T-helper 17 cell (primary cell): ENCODE measurements at regions not wholly inside any gene's neighbourhood (a gene's known extent, or its start where the extent isn't known, plus 50 kb on each side); places are given as distances from the start of the nearest gene placed in this dataset.

Experiments
- ATAC-seq: fragments of 150-1000 bp; cut with Tn5 transposase; 2 replicates; pipeline ENCODE4 v1.10.0; 2021; ENCODE audit warnings: mild to moderate bottlenecking, moderate library complexity
- DNase-seq, 3 donors: peaks; one replicate each; pipeline versions ENCODE4 v3.0.0 to v3.0.0-alpha.2; 2020 to 2021
- H3K9me3 ChIP-seq: one replicate; pipeline ENCODE4 v1.7.0; 2013; ENCODE audit warnings: low read length, mild to moderate bottlenecking; ENCODE audit not compliant: control insufficient read depth, poor library complexity, severe bottlenecking
- H3K27ac Mint-ChIP-seq: one replicate; pipeline ENCODE4 v1.8.0; 2022; ENCODE audit warnings: mild to moderate bottlenecking, moderate library complexity, mixed read lengths
- H3K27me3 Mint-ChIP-seq: one replicate; pipeline ENCODE4 v1.8.0; 2022; ENCODE audit warnings: mixed read lengths
- H3K36me3 Mint-ChIP-seq: one replicate; pipeline ENCODE4 v1.8.0; 2022; ENCODE audit warnings: low read depth, mixed read lengths
- H3K4me1 Mint-ChIP-seq: one replicate; pipeline ENCODE4 v1.8.0; 2022; ENCODE audit warnings: mild to moderate bottlenecking, mixed read lengths
- H3K4me3 Mint-ChIP-seq: one replicate; pipeline ENCODE4 v1.8.0; 2022; ENCODE audit warnings: mild to moderate bottlenecking, moderate library complexity, mixed read lengths

DNA sequence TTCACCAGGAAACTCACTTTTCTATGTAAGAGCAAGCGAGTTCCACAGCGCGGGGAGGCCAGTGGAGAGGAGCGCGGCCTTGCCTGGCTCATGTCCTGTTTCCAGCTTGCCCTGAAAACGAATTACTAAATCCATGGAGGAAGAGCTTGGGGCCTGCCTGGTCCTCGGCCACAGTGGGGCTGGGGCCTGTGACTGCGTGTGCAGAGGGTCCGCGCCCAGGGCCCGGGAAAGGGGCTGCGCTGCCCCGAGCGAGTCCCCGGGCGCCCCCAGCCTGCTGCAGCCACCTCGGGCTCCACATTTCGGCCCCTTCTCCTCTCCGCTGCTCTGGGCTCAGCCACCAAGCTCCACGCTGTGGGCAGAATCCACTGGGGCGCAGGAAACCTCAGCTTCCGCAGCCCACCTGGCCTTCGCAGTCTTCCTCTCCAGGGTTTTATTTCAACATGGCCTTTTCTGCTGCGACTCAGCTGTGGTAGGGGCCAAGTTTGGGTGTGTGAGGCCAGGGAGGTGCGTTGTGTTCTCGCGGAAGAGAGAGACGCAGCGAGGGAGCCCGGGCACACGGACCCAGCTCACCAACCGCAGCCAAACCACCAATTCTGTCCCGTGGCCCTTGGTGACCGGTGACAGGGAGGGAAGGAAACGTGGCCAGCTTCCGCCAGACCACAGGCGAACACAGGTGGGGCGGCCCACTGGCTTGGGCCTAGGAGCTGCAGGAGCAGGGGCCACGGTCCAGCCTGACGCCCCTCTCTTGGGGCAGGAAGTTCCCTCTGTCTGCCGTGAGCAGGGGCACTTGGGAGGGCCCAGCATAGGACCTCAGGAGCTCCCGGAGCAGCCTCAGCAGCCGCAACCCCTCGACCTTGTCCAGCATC lies 211.4 kb downstream of the ERMARD start:
- H3K4me1 Mint-ChIP-seq = peaks cover 8% of the 10 kb centered on the region
- DNase-seq (no peak), ATAC-seq (no peak)
- no peaks in the 10 kb centered on the region for H3K9me3 ChIP-seq
- H3K36me3 Mint-ChIP-seq = peaks cover 3% of the 10 kb centered on the region
- no peak overlapping the region for H3K27ac Mint-ChIP-seq
- H3K27me3 Mint-ChIP-seq = peaks cover 51% of the 10 kb centered on the region
- H3K4me3 Mint-ChIP-seq = peak overlapping the region; percentile 57

DNA sequence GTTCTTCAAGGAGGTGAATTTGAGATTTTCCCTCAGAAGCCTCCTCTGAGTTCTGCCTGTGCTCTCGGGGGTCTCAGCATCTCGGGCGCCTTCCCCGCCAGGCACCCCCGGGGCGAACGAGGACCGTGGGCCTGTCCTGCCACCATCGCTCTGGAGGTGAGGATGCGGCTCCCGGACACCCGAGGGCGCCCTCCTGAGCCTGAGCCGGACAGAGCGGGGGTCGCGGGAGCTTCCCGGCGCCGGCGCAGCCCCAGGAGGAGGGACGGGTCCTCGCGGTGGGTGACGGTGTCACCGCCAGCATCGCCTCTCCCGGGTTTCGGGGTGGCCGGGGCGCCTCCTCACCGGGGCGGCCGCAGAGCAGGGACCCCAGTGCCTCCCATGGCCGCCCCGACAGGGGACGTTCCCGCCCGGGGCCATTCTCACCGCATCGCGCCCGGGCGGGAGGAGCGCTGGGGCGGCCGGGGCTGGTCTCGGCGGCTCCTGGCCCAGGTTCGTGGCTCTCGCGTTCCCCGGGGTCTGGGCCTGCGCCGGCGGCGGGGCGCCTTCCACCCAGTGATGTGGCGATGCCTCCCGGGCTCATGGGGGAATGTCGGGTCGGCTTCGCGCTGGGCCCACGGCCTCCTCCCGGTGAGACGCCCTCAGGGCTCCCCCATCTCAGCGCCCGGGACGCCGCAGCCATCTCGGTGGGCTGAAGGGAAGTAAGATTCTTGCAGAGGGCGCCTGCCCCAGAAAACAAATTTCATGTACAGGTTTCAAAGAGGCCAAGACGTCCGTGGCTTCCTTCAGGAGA lies 210.5 kb downstream of the ERMARD start:
- Mint-ChIP-seq H3K27me3 (peaks cover 52% of the 10 kb centered on the region), H3K27ac (no peak overlapping the region), H3K4me3 (peak overlapping the region; percentile 57), H3K4me1 (peaks cover 8% of the 10 kb centered on the region), H3K36me3 (peaks cover 3% of the 10 kb centered on the region)
- peak in 1 of 3 donors; percentile 6 for DNase-seq
- H3K9me3 ChIP-seq = no peaks in the 10 kb centered on the region
- peak; percentile 36 for ATAC-seq

DNA sequence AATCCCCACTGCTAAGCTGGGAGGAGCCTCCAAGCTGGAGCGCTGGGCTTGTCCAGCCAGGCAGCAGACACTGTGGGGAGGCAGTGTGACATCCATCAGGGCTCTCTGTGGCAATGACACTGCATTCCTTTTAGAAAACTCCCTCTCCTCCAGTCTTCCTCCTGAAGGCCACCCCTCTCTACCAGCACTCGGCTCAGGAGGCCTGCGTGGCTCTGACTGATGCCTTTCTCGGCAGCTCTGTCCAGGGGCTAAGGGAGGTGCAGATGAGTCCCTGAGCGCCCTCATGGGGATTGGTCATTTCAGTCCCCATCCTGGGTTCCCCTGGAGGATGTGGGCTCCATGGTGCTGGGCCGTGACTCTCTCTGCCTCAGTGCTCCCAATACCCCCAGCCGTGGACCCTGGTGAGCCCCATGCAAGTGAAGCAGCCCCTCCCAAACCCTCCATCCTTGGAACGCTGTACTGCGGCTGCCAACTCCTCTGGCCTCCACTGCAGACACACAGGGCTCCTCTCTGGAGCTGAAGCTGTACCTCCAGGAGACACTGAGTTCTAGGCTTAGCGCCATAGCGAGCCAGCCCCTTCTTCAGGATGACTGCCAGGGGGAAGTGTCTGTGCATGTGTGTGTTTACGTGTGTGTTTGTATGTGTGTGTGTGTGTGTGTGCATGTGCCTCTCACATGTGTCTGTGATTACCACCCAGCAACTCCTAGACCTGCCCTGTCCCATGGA lies 209.6 kb downstream of the ERMARD start:
- Mint-ChIP-seq H3K27me3 (peaks cover 47% of the 10 kb centered on the region), H3K4me1 (peaks cover 8% of the 10 kb centered on the region), H3K36me3 (peaks cover 3% of the 10 kb centered on the region), H3K4me3 (peak overlapping the region; percentile 15), H3K27ac (no peak overlapping the region)
- DNase-seq (peak in 1 of 3 donors; percentile 3), ATAC-seq (no peak)
- no peaks in the 10 kb centered on the region for H3K9me3 ChIP-seq

DNA sequence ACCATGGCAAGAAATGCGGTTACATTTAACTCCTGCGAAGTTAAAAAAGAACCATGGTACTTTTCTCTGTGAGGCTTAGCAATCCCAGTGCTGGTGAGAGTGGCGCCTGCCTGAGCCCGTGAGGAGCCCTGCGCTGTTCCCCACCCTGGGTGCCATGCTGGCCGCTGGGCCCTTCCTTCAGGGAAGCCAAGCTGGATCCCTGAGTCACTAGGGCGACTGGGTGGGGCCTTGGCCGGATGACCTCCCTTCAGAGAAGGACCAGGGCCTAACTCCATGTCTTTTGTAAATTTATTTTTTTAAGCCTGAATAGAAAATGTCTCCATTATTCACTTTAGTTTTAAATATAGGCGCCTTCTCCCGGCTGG lies 209.1 kb downstream of the ERMARD start:
- peaks cover 8% of the 10 kb centered on the region for H3K4me1 Mint-ChIP-seq

DNA sequence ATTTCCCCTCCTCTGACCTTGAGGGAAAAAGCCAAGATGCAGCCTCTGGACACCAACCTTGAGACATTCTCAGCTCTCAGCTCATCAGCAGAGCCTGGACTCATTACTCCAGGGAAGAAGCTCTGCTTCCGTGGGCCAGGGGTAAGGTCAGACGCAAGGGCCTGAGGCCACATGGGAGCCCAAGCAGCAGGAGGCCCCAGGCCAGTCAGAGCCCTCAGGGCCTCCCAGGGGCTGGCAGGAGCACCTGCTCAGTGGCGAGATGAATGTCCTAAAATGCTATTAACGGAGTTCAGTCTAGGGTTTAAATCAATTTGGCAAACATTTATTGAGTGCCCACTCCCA lies 208.6 kb downstream of the ERMARD start:
- H3K4me1 Mint-ChIP-seq = peaks cover 4% of the 10 kb centered on the region
- H3K27ac Mint-ChIP-seq = no peak overlapping the region
- no peaks in the 10 kb centered on the region for H3K9me3 ChIP-seq
- DNase-seq (peak in 1 of 3 donors; percentile 6), ATAC-seq (no peak)
- H3K27me3 Mint-ChIP-seq = peaks cover 39% of the 10 kb centered on the region
- peaks cover 3% of the 10 kb centered on the region for H3K36me3 Mint-ChIP-seq
- no peak overlapping the region for H3K4me3 Mint-ChIP-seq

More for the DNA sequence above, 209.1 kb downstream of the ERMARD start:
- H3K36me3 Mint-ChIP-seq = peaks cover 3% of the 10 kb centered on the region
- H3K4me3 Mint-ChIP-seq = no peak overlapping the region
- DNase-seq = no peak
- H3K27me3 Mint-ChIP-seq = peaks cover 44% of the 10 kb centered on the region
- H3K27ac Mint-ChIP-seq = no peak overlapping the region
- no peak for ATAC-seq
- H3K9me3 ChIP-seq = no peaks in the 10 kb centered on the region

DNA sequence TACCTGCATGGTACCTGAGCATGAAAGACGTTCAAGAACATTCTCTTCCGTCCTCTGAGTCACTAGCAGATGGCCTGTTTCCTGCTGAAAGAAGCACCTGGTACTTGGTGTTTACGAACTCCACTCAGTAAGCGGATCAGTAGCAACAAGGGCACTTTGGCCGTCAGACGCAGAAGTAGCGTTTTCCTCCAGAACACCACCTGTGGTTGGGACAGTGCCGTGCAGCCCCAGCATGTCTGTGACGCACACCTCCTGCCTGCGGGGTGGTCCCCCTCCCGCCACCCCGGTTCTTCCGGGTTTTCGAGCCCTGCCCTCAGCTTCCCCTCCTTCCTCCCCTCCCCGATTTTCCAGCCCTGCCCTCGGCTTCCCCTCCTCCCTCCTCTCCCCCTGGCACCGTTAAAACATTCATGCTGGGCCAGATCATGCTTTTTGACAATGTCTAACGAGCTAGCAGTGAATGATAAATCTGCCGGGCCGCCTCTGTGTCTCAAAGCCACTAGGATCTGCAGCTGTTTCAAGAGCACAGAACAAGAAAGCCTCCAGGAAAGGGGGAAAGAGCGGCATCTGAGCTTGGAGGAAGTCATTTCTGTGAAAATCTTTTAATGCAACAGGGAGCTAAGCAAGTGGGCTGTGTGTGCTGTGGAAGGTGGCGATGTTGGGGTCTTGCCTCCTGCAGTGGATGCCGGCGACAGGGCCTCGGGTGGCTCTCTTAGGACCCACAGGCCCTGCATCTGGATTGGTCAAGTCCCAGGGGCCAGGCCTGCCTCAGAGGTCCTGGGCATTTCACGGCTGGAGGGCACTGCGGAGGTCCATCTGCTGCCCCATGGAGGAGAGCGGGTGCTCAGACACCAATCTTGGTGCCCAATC lies 207.9 kb downstream of the ERMARD start:
- H3K4me3 Mint-ChIP-seq = peak overlapping the region; percentile 55
- no peaks in the 10 kb centered on the region for H3K9me3 ChIP-seq
- peaks cover 3% of the 10 kb centered on the region for H3K36me3 Mint-ChIP-seq
- no peak overlapping the region for H3K27ac Mint-ChIP-seq
- ATAC-seq = peak; percentile 83
- DNase-seq = peak in 1 of 3 donors; percentile 7
- peaks cover 2% of the 10 kb centered on the region for H3K4me1 Mint-ChIP-seq
- peaks cover 33% of the 10 kb centered on the region for H3K27me3 Mint-ChIP-seq

DNA sequence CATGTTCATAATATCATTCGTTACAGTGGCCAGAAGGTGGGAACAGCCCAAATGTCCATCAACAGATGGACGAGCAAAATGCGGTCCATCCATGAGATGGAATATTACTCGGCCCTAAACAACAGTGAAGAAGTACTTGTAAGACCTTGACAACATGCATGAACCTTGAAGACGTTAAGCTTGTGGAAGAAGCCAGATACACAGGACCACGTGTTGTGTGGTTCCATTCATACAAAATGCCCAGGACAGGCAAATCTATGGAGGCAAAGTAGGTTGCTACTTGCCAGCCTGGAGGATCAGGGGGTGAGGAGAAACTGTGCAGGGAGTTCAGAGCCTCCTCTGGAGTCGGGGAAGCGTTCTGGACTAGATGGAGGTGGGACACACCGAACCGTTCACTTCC lies 207.1 kb downstream of the ERMARD start:
- Mint-ChIP-seq H3K4me3 (no peak overlapping the region), H3K27me3 (peaks cover 32% of the 10 kb centered on the region), H3K36me3 (peaks cover 3% of the 10 kb centered on the region), H3K4me1 (peaks cover 2% of the 10 kb centered on the region), H3K27ac (no peak overlapping the region)
- peak in 1 of 3 donors; percentile 2 for DNase-seq
- no peaks in the 10 kb centered on the region for H3K9me3 ChIP-seq
- ATAC-seq = no peak

DNA sequence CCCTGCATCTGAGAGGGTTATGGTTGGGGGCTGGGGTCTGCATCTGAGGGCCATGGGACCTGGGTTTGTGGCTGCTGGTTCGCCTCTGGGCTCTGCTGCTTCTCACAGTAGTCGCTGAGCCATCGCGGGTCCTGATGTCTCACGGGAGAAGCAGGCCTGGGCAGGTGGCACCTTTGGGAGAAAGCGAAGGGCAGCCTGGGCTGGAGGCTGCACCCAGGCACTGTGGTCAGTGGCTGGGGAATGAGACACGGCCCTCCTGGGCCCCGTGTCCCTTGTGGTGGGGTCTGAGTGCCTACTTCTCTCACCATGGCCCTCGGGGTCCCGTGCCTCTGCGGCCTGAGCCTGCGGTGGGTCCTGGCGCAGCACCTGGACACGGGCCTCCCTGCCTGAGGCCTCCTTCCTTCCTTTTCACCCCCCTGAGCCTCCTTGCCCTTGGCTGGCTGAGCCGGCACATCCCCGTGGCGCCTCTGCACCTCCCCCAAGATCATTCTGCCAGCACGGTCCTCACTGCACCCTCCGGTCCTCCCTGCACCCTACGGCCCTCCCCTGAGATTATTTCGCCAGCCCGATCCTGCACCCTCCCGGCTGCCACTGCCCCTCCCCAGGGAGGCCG lies 206.0 kb downstream of the ERMARD start:
- no peak overlapping the region for H3K27ac Mint-ChIP-seq
- no peak for DNase-seq
- ATAC-seq = no peak
- peaks cover 3% of the 10 kb centered on the region for H3K36me3 Mint-ChIP-seq
- peaks cover 27% of the 10 kb centered on the region for H3K27me3 Mint-ChIP-seq
- H3K4me1 Mint-ChIP-seq = peaks cover 2% of the 10 kb centered on the region
- H3K4me3 Mint-ChIP-seq = no peak overlapping the region
- H3K9me3 ChIP-seq = no peaks in the 10 kb centered on the region

DNA sequence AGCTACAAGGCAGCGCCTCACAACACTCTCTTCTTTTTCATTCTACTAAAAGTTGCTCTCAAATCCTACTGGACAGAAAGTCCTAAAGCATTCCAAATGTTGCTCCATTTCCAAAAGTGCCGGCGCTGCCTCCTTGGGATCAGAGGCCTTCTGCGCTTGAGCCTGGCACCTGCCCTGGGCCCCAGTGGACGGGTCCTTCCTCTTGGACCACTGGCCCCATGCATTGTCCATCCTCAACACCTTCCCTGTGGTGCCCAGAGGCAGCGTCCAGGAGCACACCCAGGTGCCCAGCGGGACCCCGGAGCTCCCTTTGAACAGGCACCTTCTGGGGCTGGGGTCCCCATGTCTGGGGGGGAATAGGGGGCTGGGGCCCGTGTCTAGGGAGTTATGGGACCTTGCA lies 205.2 kb downstream of the ERMARD start:
- peaks cover 27% of the 10 kb centered on the region for H3K27me3 Mint-ChIP-seq
- no peaks in the 10 kb centered on the region for H3K9me3 ChIP-seq
- H3K27ac Mint-ChIP-seq = no peak overlapping the region
- H3K4me3 Mint-ChIP-seq = no peak overlapping the region
- ATAC-seq = no peak
- peaks cover 3% of the 10 kb centered on the region for H3K36me3 Mint-ChIP-seq
- no peak for DNase-seq
- peaks cover 2% of the 10 kb centered on the region for H3K4me1 Mint-ChIP-seq

DNA sequence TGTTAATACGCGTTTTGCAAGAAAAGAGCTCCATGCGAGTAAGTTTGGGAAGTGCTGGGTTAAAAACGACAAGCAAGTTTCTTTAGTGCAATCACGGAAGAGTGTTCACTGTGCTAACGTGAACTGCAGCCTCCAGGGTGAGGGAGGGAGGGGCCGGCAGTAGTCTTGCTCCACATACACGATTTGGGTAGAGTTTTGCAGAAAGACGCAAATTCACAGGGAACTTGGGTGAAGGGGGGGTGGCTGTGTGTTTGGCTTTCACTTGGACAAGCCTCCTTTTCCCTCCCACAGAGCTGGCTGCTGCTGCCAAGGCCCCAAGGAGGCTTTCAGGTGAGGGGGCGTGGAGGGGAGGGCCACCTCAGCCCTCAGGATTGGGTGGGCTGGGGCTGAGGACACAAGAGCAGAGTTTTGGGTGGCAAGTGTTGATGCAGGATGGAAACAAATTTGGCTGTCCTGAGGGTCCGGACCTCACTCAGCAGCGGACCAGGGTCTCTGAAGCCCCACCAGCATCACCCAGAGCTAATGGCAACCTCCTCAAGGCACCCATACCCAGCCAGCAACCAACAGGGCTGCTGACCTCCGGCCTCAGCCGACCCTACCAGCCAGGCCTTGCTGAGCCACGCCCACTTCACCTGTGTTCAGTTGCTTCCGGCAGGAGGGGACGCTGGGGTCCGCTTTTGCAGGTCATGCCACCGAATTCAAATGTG lies 204.5 kb downstream of the ERMARD start:
- peaks cover 3% of the 10 kb centered on the region for H3K36me3 Mint-ChIP-seq
- ATAC-seq (no peak), DNase-seq (no peak)
- H3K27ac Mint-ChIP-seq = no peak overlapping the region
- H3K4me3 Mint-ChIP-seq = no peak overlapping the region
- no peaks in the 10 kb centered on the region for H3K4me1 Mint-ChIP-seq
- no peaks in the 10 kb centered on the region for H3K9me3 ChIP-seq
- H3K27me3 Mint-ChIP-seq = peaks cover 20% of the 10 kb centered on the region

DNA sequence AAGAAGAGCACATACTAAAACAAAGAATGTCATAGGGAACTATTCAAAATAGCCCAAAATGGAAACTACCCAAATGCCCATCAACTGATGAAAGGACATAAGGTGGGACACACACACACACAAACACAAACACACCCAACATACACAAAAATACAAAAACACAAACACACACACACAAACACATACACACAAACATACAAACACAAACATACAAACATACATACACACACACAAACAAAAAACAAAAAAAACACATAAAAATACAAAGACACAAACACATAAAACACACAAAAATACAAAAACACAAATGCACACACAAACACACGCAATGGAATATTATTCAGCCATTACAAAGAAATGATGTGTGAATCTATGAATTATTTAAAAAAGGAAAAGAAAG lies 203.6 kb downstream of the ERMARD start:
- ATAC-seq = no peak
- H3K27ac Mint-ChIP-seq = no peak overlapping the region
- H3K36me3 Mint-ChIP-seq = peaks cover 3% of the 10 kb centered on the region
- no peaks in the 10 kb centered on the region for H3K9me3 ChIP-seq
- no peak overlapping the region for H3K4me3 Mint-ChIP-seq
- H3K4me1 Mint-ChIP-seq = no peaks in the 10 kb centered on the region
- DNase-seq = no peak
- H3K27me3 Mint-ChIP-seq = peaks cover 15% of the 10 kb centered on the region

DNA sequence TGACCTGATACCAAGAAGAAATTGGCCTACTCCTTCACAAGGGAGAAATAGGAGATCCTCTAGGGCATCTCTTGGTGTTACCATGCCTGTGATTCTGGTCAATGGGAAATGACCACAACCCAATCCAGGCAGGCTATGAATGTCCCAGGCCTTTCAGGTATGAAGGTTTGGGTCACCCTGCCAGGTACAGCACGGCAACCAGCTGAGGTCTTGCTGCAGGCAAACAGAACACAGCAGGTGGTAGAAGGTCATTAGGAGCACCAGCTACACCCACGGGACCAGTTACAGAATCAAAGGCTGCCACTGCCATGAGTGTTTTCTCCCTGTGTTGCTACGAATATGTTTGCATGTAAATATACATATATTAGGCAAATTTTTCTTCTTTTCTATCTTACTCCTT lies 202.3 kb downstream of the ERMARD start:
- no peaks in the 10 kb centered on the region for H3K4me1 Mint-ChIP-seq
- no peak for DNase-seq
- no peak overlapping the region for H3K27ac Mint-ChIP-seq
- no peaks in the 10 kb centered on the region for H3K9me3 ChIP-seq
- H3K4me3 Mint-ChIP-seq = no peak overlapping the region
- peaks cover 3% of the 10 kb centered on the region for H3K36me3 Mint-ChIP-seq
- peaks cover 10% of the 10 kb centered on the region for H3K27me3 Mint-ChIP-seq
- ATAC-seq = no peak
